ENCODE measurements at regions not wholly inside any gene's neighbourhood (a gene's known extent, or its start where the extent isn't known, plus 50 kb on each side); places are given as distances from the start of the nearest gene placed in this dataset.

GRCh38 chr2:64751286-64752260 is 97.9 kb upstream of the SERTAD2 start (continued):
- TF ChIP-seq PAXIP1 (CRISPR knock-in tag; conservative IDR thresholded peaks at IDR 0.05) (peak; percentile 49), ZFP62 (CRISPR knock-in tag; IDR thresholded peaks at IDR 0.05) (no peak), ZNF567 (CRISPR knock-in tag; IDR thresholded peaks at IDR 0.05; ENCODE audit: borderline replicate concordance) (no peak), ZNF777 (CRISPR knock-in tag; IDR thresholded peaks at IDR 0.05) (no peak; the same call in none of the 2 replicates), ATRX (CRISPR knock-in tag; IDR thresholded peaks at IDR 0.05; ENCODE audit: borderline replicate concordance) (no peak), ZNF878 (CRISPR knock-in tag; IDR thresholded peaks at IDR 0.05) (no peak), RBFOX2 (IDR thresholded peaks at IDR 0.05; ENCODE audit: low read depth, low read length) (peak; percentile 74), FOXM1 (CRISPR knock-in tag; IDR thresholded peaks at IDR 0.05) (no peak), PRPF4 (IDR thresholded peaks at IDR 0.05; ENCODE audit: low read depth, low read length, poor library complexity, severe bottlenecking) (no peak), ZBTB4 (CRISPR knock-in tag; IDR thresholded peaks at IDR 0.05; ENCODE audit: borderline replicate concordance) (peak; percentile 76), ZFP36 (IDR thresholded peaks at IDR 0.05; ENCODE audit: borderline replicate concordance, low read depth, low read length, partially characterized antibody) (peak; percentile 29), GZF1 (CRISPR knock-in tag; IDR thresholded peaks at IDR 0.05) (no peak), SMC3 (IDR thresholded peaks at IDR 0.05; ENCODE audit: low read length) (no peak; the same call in 1 of the 2 replicates), ZNF343 (CRISPR knock-in tag; IDR thresholded peaks at IDR 0.05) (no peak), GATA4 (IDR thresholded peaks at IDR 0.05; ENCODE audit: borderline replicate concordance, low read depth) (0 out of 2 replicates have a peak, but pooled peaks have one; percentile 31), SOX6 (IDR thresholded peaks at IDR 0.05) (no peak), SOX6 (CRISPR knock-in tag; IDR thresholded peaks at IDR 0.05) (peak; percentile 62), NAIF1 (CRISPR knock-in tag; IDR thresholded peaks at IDR 0.05; ENCODE audit: borderline replicate concordance) (0 out of 2 replicates have a peak, but pooled peaks have one; percentile 31), ZNF788 (CRISPR knock-in tag; IDR thresholded peaks at IDR 0.05; ENCODE audit: borderline replicate concordance) (no peak), MIER3 (CRISPR knock-in tag; IDR thresholded peaks at IDR 0.05; ENCODE audit: borderline replicate concordance) (no peak; the same call in 1 of the 2 replicates), MYNN (CRISPR knock-in tag; IDR thresholded peaks at IDR 0.05; ENCODE audit: low read depth) (no peak; the same call in none of the 2 replicates)

Measured in HepG2 (cell line).